B cell (primary cell): ENCODE measurements at regions not wholly inside any gene's neighbourhood (a gene's known extent, or its start where the extent isn't known, plus 50 kb on each side); places are given as distances from the start of the nearest gene placed in this dataset.

Source experiments
- ATAC-seq: fragments of 200-7000 bp; cut with Tn5 transposase; one replicate; pipeline ENCODE4 v1.10.0; 2021; ENCODE audit warnings: low read depth, mild to moderate bottlenecking, moderate number of reproducible peaks, moderate library complexity
- CTCF ChIA-PET: fragments of 350-600 bp; sonication (Branson Sonifier 250); formaldehyde crosslinking; loops from one replicate; lab custom pipeline; 2021; ENCODE audit warnings: antibody characterized with exemption, inconsistent platforms; lab: Charles Lee
- POLR2A ChIA-PET: fragments of 350-600 bp; sonication (Branson Sonifier 250); formaldehyde crosslinking; loops from one replicate; lab custom pipeline; 2021; ENCODE audit warnings: antibody characterized with exemption; lab: Charles Lee
- DNase-seq: peaks from one replicate; pipeline ENCODE4 v3.0.0; 2013
- H2AFZ ChIP-seq: 2 replicates; pipeline ENCODE4 v1.6.1; 2012; ENCODE audit warnings: mild to moderate bottlenecking, low read depth, low read length; ENCODE audit not compliant: insufficient read depth, poor library complexity, severe bottlenecking
- H3K27ac ChIP-seq, 2 donors: 1 replicate in 1 of 2; 2 replicates in 1 of 2; pipeline ENCODE4 v1.5.1; 2012 to 2013; ENCODE audit warnings: low read length in 2 of 2, mild to moderate bottlenecking in 2 of 2, moderate library complexity in 1 of 2
- H3K27me3 ChIP-seq, 4 experiments: fragments of 200-600 bp in 1 of 4; sonication (generic) in 1 of 4; replicated peaks in 1 of 4; 1 replicate in 2 of 4; 2 replicates in 2 of 4; pipeline versions ENCODE4 v1.6.1 to v1.7.0; 2013 to 2016; ENCODE audit warnings: low read length in 3 of 4, mild to moderate bottlenecking in 2 of 4, mixed read lengths in 1 of 4, moderate library complexity in 1 of 4; ENCODE audit not compliant: insufficient read depth in 4 of 4, control insufficient read depth in 3 of 4; ENCODE audit errors: control extremely low read depth in 1 of 4
- H3K36me3 ChIP-seq, 2 experiments: replicated peaks in 1 of 2; 1 replicate in 1 of 2; 2 replicates in 1 of 2; pipeline versions ENCODE4 v1.6.1 to v1.7.1; 2013; ENCODE audit warnings: low read length in 1 of 2; ENCODE audit not compliant: insufficient read depth in 2 of 2, control insufficient read depth in 1 of 2; ENCODE audit errors: control extremely low read depth in 1 of 2, extremely low read depth in 1 of 2
- H3K4me1 ChIP-seq, 2 donors: fragments of 200-600 bp in 1 of 2; sonication (generic) in 1 of 2; 1 replicate in 1 of 2; 2 replicates in 1 of 2; pipeline versions ENCODE4 v1.5.1 to v1.6.1; 2013 to 2017; ENCODE audit warnings: low read length in 2 of 2; ENCODE audit not compliant: control insufficient read depth in 2 of 2, insufficient read depth in 2 of 2
- H3K4me2 ChIP-seq: replicated peaks from 2 replicates; pipeline ENCODE3; 2012; ENCODE audit warnings: mild to moderate bottlenecking, low read depth, low read length; ENCODE audit not compliant: poor library complexity, severe bottlenecking
- H3K4me3 ChIP-seq, 5 experiments: fragments of 200-600 bp in 1 of 5; sonication (generic) in 1 of 5; 1 replicate in 3 of 5; 2 replicates in 2 of 5; pipeline versions ENCODE4 v1.5.1 to v1.7.0; 2011 to 2016; ENCODE audit warnings: low read length in 4 of 5, mild to moderate bottlenecking in 4 of 5, low read depth in 2 of 5, control low read depth in 1 of 5, moderate library complexity in 1 of 5; ENCODE audit not compliant: insufficient read depth in 1 of 5; ENCODE audit errors: control extremely low read depth in 1 of 5, extremely low read depth in 1 of 5
- H3K79me2 ChIP-seq: fragments of 200-600 bp; sonication (generic); one replicate; pipeline ENCODE4 v1.6.0; 2016; ENCODE audit warnings: low read length; ENCODE audit not compliant: control insufficient read depth, insufficient read depth
- H3K9ac ChIP-seq: fragments of 200-600 bp; sonication (generic); 2 replicates; pipeline ENCODE4 v1.6.1; 2017; ENCODE audit warnings: mild to moderate bottlenecking, low read length, moderate library complexity
- H3K9me3 ChIP-seq, 3 donors: one replicate each; pipeline versions ENCODE4 v1.6.1 to v1.7.1; 2013; ENCODE audit warnings: low read length in 2 of 3; ENCODE audit not compliant: control insufficient read depth in 2 of 3, insufficient read depth in 1 of 3; ENCODE audit errors: control extremely low read depth in 1 of 3
- H4K20me1 ChIP-seq: 2 replicates; pipeline ENCODE4 v1.6.0; 2012; ENCODE audit warnings: mild to moderate bottlenecking, low read length; ENCODE audit not compliant: insufficient read depth, control insufficient read depth, poor library complexity, severe bottlenecking
- H3K27ac Mint-ChIP-seq: one replicate; pipeline ENCODE4 v1.8.0; 2021; ENCODE audit warnings: mixed read lengths
- H3K27me3 Mint-ChIP-seq: one replicate; pipeline ENCODE4 v1.8.0; 2021; ENCODE audit warnings: mixed read lengths
- H3K4me1 Mint-ChIP-seq: one replicate; pipeline ENCODE4 v1.8.0; 2021; ENCODE audit warnings: mixed read lengths
- H3K4me3 Mint-ChIP-seq: one replicate; pipeline ENCODE4 v1.8.0; 2021; ENCODE audit warnings: mixed read lengths
- H3K9me3 Mint-ChIP-seq: one replicate; pipeline ENCODE4 v1.8.0; 2022; ENCODE audit warnings: mixed read lengths; ENCODE audit not compliant: insufficient read depth
- EZH2 ChIP-seq: IDR thresholded peaks from 2 replicates; pipeline ENCODE4 v1.6.1; 2012; ENCODE audit warnings: borderline replicate concordance, low read depth, mild to moderate bottlenecking, moderate library complexity, low read length; ENCODE audit not compliant: insufficient read depth, poor library complexity, severe bottlenecking
- WGBS: methylation state at CpG from one replicate; pipeline ENCODE4 v1.1.5; 2013; ENCODE audit warnings: missing lambda C conversion rate; ENCODE audit not compliant: insufficient coverage; 5-methylcytosine and 5-hydroxymethylcytosine counted together
- intact Hi-C: fragments of 100-400 bp; cut with micrococcal nuclease; formaldehyde crosslinking; loops from one replicate; pipeline ENCODE4 v1.10.0; 2022
- TF ChIP-seq, protein P1 (sequence below): fragments of 200-600 bp; IDR thresholded peaks from one replicate; pipeline ENCODE4 v1.8.0; 2022; ENCODE audit warnings: antibody characterized with exemption, mild to moderate bottlenecking

GRCh38 chr21:20108016-20108415, 890.2 kb upstream of the NCAM2 start:
- no peaks in the 10 kb centered on the region for H3K4me1 Mint-ChIP-seq
- ChIA-PET CTCF (no interaction called here), POLR2A (no interaction called here)
- Histone ChIP-seq H3K9ac (no peak overlapping the region), H4K20me1 (no peaks in the 10 kb centered on the region), H3K27ac (no peak overlapping the region), H3K4me2 (no peak overlapping the region), H3K79me2 (no peaks in the 10 kb centered on the region), H3K27me3 (no peaks in the 10 kb centered on the region), H2AFZ (no peak overlapping the region), H3K9me3 (peaks cover 0 to 7% (median 0%) of the 10 kb centered on the region in 3 donors), H3K36me3 (no peaks in the 10 kb centered on the region), H3K4me1 (no peaks in the 10 kb centered on the region), H3K4me3 (no peak overlapping the region)
- intact Hi-C loops: no loop called here
- H3K27me3 Mint-ChIP-seq: no peaks in the 10 kb centered on the region
- ATAC-seq (no peak), DNase-seq (no peak)
- 100% methylated on average over 1 of the region's 1 CpG for WGBS
- H3K4me3 Mint-ChIP-seq: no peak overlapping the region
- no peak overlapping the region for H3K27ac Mint-ChIP-seq
- H3K9me3 Mint-ChIP-seq: peaks cover 5% of the 10 kb centered on the region
- TF ChIP-seq, protein P1, sequence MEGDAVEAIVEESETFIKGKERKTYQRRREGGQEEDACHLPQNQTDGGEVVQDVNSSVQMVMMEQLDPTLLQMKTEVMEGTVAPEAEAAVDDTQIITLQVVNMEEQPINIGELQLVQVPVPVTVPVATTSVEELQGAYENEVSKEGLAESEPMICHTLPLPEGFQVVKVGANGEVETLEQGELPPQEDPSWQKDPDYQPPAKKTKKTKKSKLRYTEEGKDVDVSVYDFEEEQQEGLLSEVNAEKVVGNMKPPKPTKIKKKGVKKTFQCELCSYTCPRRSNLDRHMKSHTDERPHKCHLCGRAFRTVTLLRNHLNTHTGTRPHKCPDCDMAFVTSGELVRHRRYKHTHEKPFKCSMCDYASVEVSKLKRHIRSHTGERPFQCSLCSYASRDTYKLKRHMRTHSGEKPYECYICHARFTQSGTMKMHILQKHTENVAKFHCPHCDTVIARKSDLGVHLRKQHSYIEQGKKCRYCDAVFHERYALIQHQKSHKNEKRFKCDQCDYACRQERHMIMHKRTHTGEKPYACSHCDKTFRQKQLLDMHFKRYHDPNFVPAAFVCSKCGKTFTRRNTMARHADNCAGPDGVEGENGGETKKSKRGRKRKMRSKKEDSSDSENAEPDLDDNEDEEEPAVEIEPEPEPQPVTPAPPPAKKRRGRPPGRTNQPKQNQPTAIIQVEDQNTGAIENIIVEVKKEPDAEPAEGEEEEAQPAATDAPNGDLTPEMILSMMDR: no peak
- no peak for TF ChIP-seq EZH2

- Mint-ChIP-seq H3K27me3 (no peaks in the 10 kb centered on the region), H3K4me1 (no peaks in the 10 kb centered on the region), H3K4me3 (no peak overlapping the region), H3K9me3 (peaks cover 8% of the 10 kb centered on the region), H3K27ac (no peak overlapping the region)
- no peaks in the 10 kb centered on the region for H3K27me3 ChIP-seq
- DNase-seq: no peak
- no peaks in the 10 kb centered on the region for H3K36me3 ChIP-seq
- H2AFZ ChIP-seq: no peak overlapping the region
- no CpG with 5 or more reads among the region's 2 CpGs for WGBS
- H3K79me2 ChIP-seq: no peaks in the 10 kb centered on the region
- no peaks in the 10 kb centered on the region for H4K20me1 ChIP-seq
- ChIA-PET POLR2A (no interaction called here), CTCF (no interaction called here)
- no peak for ATAC-seq
- H3K4me2 ChIP-seq: no peak overlapping the region
- H3K4me1 ChIP-seq: no peaks in the 10 kb centered on the region
- no peak overlapping the region for H3K4me3 ChIP-seq
- H3K9ac ChIP-seq: no peak overlapping the region
- H3K9me3 ChIP-seq: peaks cover 0 to 7% (median 0%) of the 10 kb centered on the region in 3 donors
- TF ChIP-seq, protein P1: no peak
- TF ChIP-seq EZH2: no peak
- H3K27ac ChIP-seq: no peak overlapping the region
- intact Hi-C loops: no loop called here
These were observed 889.2 kb upstream of the NCAM2 start for GRCh38 chr21:20108976-20109540.
